CD4-positive, alpha-beta T cell (primary cell): ENCODE measurements at regions not wholly inside any gene's neighbourhood (a gene's known extent, or its start where the extent isn't known, plus 50 kb on each side); places are given as distances from the start of the nearest gene placed in this dataset.

Experiments used
- ATAC-seq: fragments of 200-7000 bp; cut with Tn5 transposase; one replicate; pipeline ENCODE4 v1.10.0; 2022; ENCODE audit warnings: mild to moderate bottlenecking; ENCODE audit not compliant: poor library complexity
- CTCF ChIA-PET: fragments of 350-600 bp; sonication (Branson Sonifier 250); formaldehyde crosslinking; loops from one replicate; lab custom pipeline; 2021; ENCODE audit warnings: antibody characterized with exemption, inconsistent platforms; lab: Charles Lee
- POLR2A ChIA-PET: fragments of 350-600 bp; sonication (Branson Sonifier 250); formaldehyde crosslinking; loops from one replicate; lab custom pipeline; 2021; ENCODE audit warnings: antibody characterized with exemption, inconsistent platforms; lab: Charles Lee
- DNase-seq, 14 experiments: peaks; one replicate each; pipeline ENCODE4 v3.0.0-alpha.2; 2013 to 2020; ENCODE audit warnings: mixed read lengths in 2 of 14
- H3K27ac ChIP-seq, 2 donors: one replicate each; pipeline versions ENCODE4 v1.5.1 to v1.7.0; 2013; ENCODE audit warnings: low read length in 2 of 2, low read depth in 1 of 2, mild to moderate bottlenecking in 1 of 2
- H3K27me3 ChIP-seq, 2 experiments: 1 replicate in 1 of 2; 2 replicates in 1 of 2; pipeline versions ENCODE4 v1.6.1 to v1.7.0; 2013; ENCODE audit warnings: low read length in 2 of 2, control low read depth in 1 of 2, mild to moderate bottlenecking in 1 of 2, moderate library complexity in 1 of 2; ENCODE audit not compliant: insufficient read depth in 2 of 2, control insufficient read depth in 1 of 2
- H3K36me3 ChIP-seq: one replicate; pipeline ENCODE4 v1.6.1; 2013; ENCODE audit warnings: low read length, control low read depth; ENCODE audit not compliant: insufficient read depth
- H3K4me1 ChIP-seq: one replicate; pipeline ENCODE4 v1.6.1; 2013; ENCODE audit warnings: low read length, control low read depth; ENCODE audit not compliant: insufficient read depth
- H3K4me3 ChIP-seq: one replicate; pipeline ENCODE4 v1.5.1; 2013; ENCODE audit warnings: mild to moderate bottlenecking, low read length, moderate library complexity
- H3K9me3 ChIP-seq, 2 experiments: 1 replicate in 1 of 2; 2 replicates in 1 of 2; pipeline versions ENCODE4 v1.6.1 to v1.7.0; 2013; ENCODE audit warnings: low read length in 2 of 2, mild to moderate bottlenecking in 2 of 2, control low read depth in 1 of 2, moderate library complexity in 1 of 2; ENCODE audit not compliant: control insufficient read depth in 1 of 2, insufficient read depth in 1 of 2
- H3K27ac Mint-ChIP-seq: one replicate; pipeline ENCODE4 v1.8.0; 2020; ENCODE audit warnings: mixed read lengths
- H3K27me3 Mint-ChIP-seq: one replicate; pipeline ENCODE4 v1.8.0; 2021; ENCODE audit warnings: mixed read lengths
- H3K36me3 Mint-ChIP-seq: one replicate; pipeline ENCODE4 v1.8.0; 2021; ENCODE audit warnings: low read depth, mixed read lengths
- H3K4me1 Mint-ChIP-seq: one replicate; pipeline ENCODE4 v1.8.0; 2021; ENCODE audit warnings: low read depth, mixed read lengths
- H3K4me3 Mint-ChIP-seq: one replicate; pipeline ENCODE4 v1.8.0; 2020; ENCODE audit warnings: mild to moderate bottlenecking, mixed read lengths
- H3K9me3 Mint-ChIP-seq: one replicate; pipeline ENCODE4 v1.8.0; 2020; ENCODE audit warnings: mixed read lengths
- intact Hi-C, 2 experiments: fragments of 100-400 bp; cut with DNase I in 1 of 2; cut with micrococcal nuclease in 1 of 2; formaldehyde crosslinking; loops; one replicate each; pipeline versions ENCODE4 v1.15.1 to v1.9.0; 2023 to 2025; cut with DNase I, micrococcal nuclease
- TF ChIP-seq, protein P1 (sequence below): fragments of 200-600 bp; IDR thresholded peaks from one replicate; pipeline ENCODE4 v1.8.0; 2022; ENCODE audit warnings: antibody characterized with exemption, mild to moderate bottlenecking

DNA sequence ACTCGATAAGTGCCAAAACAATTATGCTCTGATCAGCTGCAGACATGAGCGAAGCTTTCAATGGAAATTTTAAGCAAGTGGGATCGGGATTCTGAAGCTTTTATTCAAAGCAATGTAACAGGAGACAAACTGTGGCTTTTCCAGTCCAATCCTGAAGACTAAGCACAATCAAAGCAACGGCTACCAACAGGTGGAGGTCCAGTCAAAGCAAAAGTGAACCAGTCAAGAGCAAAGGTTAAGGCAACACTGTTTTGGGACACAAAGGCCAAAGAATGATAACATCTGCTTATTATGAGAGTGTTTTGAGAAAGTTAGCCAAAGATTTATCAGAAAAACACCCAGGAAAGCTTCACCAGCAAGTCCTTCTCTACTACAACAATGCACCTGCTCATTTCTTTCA is 170.1 kb downstream of the SEC16B start:
- intact Hi-C loops = no loop called here
- TF ChIP-seq, protein P1, sequence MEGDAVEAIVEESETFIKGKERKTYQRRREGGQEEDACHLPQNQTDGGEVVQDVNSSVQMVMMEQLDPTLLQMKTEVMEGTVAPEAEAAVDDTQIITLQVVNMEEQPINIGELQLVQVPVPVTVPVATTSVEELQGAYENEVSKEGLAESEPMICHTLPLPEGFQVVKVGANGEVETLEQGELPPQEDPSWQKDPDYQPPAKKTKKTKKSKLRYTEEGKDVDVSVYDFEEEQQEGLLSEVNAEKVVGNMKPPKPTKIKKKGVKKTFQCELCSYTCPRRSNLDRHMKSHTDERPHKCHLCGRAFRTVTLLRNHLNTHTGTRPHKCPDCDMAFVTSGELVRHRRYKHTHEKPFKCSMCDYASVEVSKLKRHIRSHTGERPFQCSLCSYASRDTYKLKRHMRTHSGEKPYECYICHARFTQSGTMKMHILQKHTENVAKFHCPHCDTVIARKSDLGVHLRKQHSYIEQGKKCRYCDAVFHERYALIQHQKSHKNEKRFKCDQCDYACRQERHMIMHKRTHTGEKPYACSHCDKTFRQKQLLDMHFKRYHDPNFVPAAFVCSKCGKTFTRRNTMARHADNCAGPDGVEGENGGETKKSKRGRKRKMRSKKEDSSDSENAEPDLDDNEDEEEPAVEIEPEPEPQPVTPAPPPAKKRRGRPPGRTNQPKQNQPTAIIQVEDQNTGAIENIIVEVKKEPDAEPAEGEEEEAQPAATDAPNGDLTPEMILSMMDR = no peak
- H3K4me3 Mint-ChIP-seq = no peak overlapping the region
- Histone ChIP-seq H3K4me1 (no peaks in the 10 kb centered on the region), H3K9me3 (peaks cover 5 to 6% of the 10 kb centered on the region in 2 experiments), H3K36me3 (no peaks in the 10 kb centered on the region), H3K27ac (no peak overlapping the region), H3K4me3 (no peak overlapping the region), H3K27me3 (no peaks in the 10 kb centered on the region)
- DNase-seq (no peak), ATAC-seq (no peak)
- CTCF ChIA-PET = no interaction called here
- peaks cover 14% of the 10 kb centered on the region for H3K9me3 Mint-ChIP-seq
- H3K27ac Mint-ChIP-seq = no peak overlapping the region
- no peaks in the 10 kb centered on the region for H3K27me3 Mint-ChIP-seq
- POLR2A ChIA-PET = no interaction called here
- H3K36me3 Mint-ChIP-seq = no peaks in the 10 kb centered on the region
- no peaks in the 10 kb centered on the region for H3K4me1 Mint-ChIP-seq

DNA sequence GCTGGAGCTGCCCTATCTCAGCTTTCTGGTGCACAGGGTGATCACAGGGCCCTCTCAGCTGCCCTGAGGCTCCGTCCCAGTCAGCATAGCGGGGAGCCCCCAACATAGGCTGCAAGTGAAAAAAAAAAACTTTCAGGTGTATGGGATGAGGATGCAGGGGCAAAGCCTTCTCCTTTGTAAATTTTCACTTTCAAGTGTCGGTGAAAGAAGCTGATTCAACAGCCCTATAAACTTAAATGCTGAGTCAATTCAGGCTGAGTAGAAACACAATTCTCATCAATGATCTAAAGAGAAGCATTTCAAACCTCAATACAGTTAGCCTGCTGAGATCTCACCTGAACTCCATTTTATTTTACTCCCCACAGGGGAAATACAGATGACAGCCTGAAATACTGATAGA is 171.2 kb downstream of the SEC16B start:
- Mint-ChIP-seq H3K9me3 (peaks cover 9% of the 10 kb centered on the region), H3K4me1 (no peaks in the 10 kb centered on the region)
- CTCF ChIA-PET = no interaction called here

DNA sequence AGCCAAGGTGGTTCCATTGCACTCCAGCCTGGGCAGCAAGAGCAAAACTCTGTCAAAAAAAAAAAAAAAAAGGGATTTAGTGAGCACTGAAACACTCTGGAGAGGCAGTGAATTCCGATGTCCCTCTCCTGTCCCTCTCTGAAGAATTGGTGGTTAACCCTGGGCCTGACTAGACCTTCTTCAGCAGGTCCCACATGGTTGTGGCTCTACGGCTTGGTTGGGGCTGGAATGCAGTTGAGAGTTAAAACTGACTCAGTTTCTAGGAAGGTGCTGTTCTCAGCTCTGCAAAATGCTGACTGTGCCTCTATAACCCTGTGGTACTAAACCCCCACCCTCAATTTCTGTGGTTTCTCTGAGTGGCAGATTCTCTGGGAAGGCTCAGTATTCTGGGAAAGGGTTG is 173.3 kb downstream of the SEC16B start:
- no peak overlapping the region for H3K27ac ChIP-seq
- ChIA-PET POLR2A (no interaction called here), CTCF (no interaction called here)
- no peak for ATAC-seq
- Mint-ChIP-seq H3K36me3 (no peaks in the 10 kb centered on the region), H3K27me3 (no peaks in the 10 kb centered on the region), H3K4me1 (no peaks in the 10 kb centered on the region), H3K9me3 (peaks cover 10% of the 10 kb centered on the region), H3K27ac (no peak overlapping the region), H3K4me3 (no peak overlapping the region)
- H3K9me3 ChIP-seq = peaks cover 0 to 13% of the 10 kb centered on the region in 2 experiments
- no peak overlapping the region for H3K4me3 ChIP-seq
- H3K27me3 ChIP-seq = no peaks in the 10 kb centered on the region
- H3K4me1 ChIP-seq = no peaks in the 10 kb centered on the region
- no peaks in the 10 kb centered on the region for H3K36me3 ChIP-seq
- DNase-seq = no peak
- TF ChIP-seq, protein P1 = no peak
- intact Hi-C loops = no loop called here

More for the DNA sequence above, 171.2 kb downstream of the SEC16B start:
- no peak for ATAC-seq
- POLR2A ChIA-PET = no interaction called here
- H3K4me3 Mint-ChIP-seq = no peak overlapping the region
- H3K27me3 ChIP-seq = no peaks in the 10 kb centered on the region
- no peaks in the 10 kb centered on the region for H3K27me3 Mint-ChIP-seq
- no peak overlapping the region for H3K27ac ChIP-seq
- no peak overlapping the region for H3K27ac Mint-ChIP-seq
- H3K9me3 ChIP-seq = peaks cover under 1 to 5% of the 10 kb centered on the region in 2 experiments
- no peak overlapping the region for H3K4me3 ChIP-seq
- H3K36me3 Mint-ChIP-seq = no peaks in the 10 kb centered on the region
- DNase-seq = no peak
- H3K36me3 ChIP-seq = no peaks in the 10 kb centered on the region
- TF ChIP-seq, protein P1 = no peak
- intact Hi-C loops = no loop called here
- no peaks in the 10 kb centered on the region for H3K4me1 ChIP-seq
